ENCODE measurements at regions not wholly inside any gene's neighbourhood (a gene's known extent, or its start where the extent isn't known, plus 50 kb on each side); places are given as distances from the start of the nearest gene placed in this dataset.

GRCh38 chr16:27703545-27703944 lies 153.6 kb downstream of the KATNIP start:
- H3K27me3 ChIP-seq (ENCODE audit: control insufficient read depth in 1 of 2, insufficient read depth in 2 of 2, low read length in 2 of 2): no peaks in the 10 kb centered on the region
- H3K79me2 ChIP-seq (ENCODE audit: insufficient read depth, low read length): no peaks in the 10 kb centered on the region
- BruUV-seq (replicated peaks): no TSS peak
- no peak overlapping the region for H3K4me3 ChIP-seq (replicated peaks in 1 of 3; ENCODE audit: insufficient read depth in 1 of 3, low read depth in 2 of 3, low read length in 3 of 3)
- intact Hi-C loops (cut with micrococcal nuclease; ENCODE audit: unreplicated experiment) (no loop called here), in situ Hi-C loops (cut with HindIII; ENCODE audit: extremely low pct_ligation_motif_present, low pct_unique_long_range_greater_than_20kb) (no loop called here)
- no peak overlapping the region for H3K27ac ChIP-seq (ENCODE audit: extremely low read length, insufficient read depth, low read length)
- H2AFZ ChIP-seq (ENCODE audit: low read length): no peak overlapping the region
- TF ChIP-seq HIC2 (CRISPR knock-in tag; IDR thresholded peaks at IDR 0.05; ENCODE audit: low read depth) (no peak), NR2F1 (CRISPR knock-in tag; IDR thresholded peaks at IDR 0.05) (no peak), TFAP4 (IDR thresholded peaks at IDR 0.05; ENCODE audit: borderline replicate concordance, low read depth) (no peak), SMYD3 (CRISPR knock-in tag; IDR thresholded peaks at IDR 0.05) (no peak), ARID2 (CRISPR knock-in tag; IDR thresholded peaks at IDR 0.05; ENCODE audit: borderline replicate concordance) (no peak), NFIC (IDR thresholded peaks at IDR 0.05; ENCODE audit: low read length) (no peak), THAP7 (CRISPR knock-in tag; IDR thresholded peaks at IDR 0.05) (no peak), THAP11 (CRISPR knock-in tag; IDR thresholded peaks at IDR 0.05) (no peak), ZNF260 (CRISPR knock-in tag; IDR thresholded peaks at IDR 0.05; ENCODE audit: borderline replicate concordance, low read depth) (no peak), HNF1B (CRISPR knock-in tag; IDR thresholded peaks at IDR 0.05) (no peak), ATF5 (CRISPR knock-in tag; IDR thresholded peaks at IDR 0.05; ENCODE audit: low read depth) (no peak), SRSF1 (optimal IDR thresholded peaks at IDR 0.05; ENCODE audit: low read depth, low read length) (no peak), BRCA1 (CRISPR knock-in tag; IDR thresholded peaks at IDR 0.05) (no peak)
- no peak for DNase-seq (ENCODE audit: low spot score)
- no peak overlapping the region for H3K9ac ChIP-seq (ENCODE audit: insufficient read depth, low read depth, low read length)
- H3K4me1 ChIP-seq (ENCODE audit: insufficient read depth, low read length): no peaks in the 10 kb centered on the region
- ChIA-PET CTCF (ENCODE audit: low intra/inter-chr PET ratio, low total read pairs) (no interaction called here), POLR2A (no interaction called here)
- WGBS (ENCODE audit: low lambda C conversion rate): 96% methylated on average over 5 of the region's 5 CpGs
- H4K20me1 ChIP-seq (ENCODE audit: insufficient read depth, low read length): no peaks in the 10 kb centered on the region
- no peak for FAIRE-seq
- peaks cover 3 to 8% of the 10 kb centered on the region in 2 experiments; a peak in 3 of 5 replicates for H3K36me3 ChIP-seq (replicated peaks in 1 of 2; ENCODE audit: control insufficient read depth in 1 of 2, insufficient read depth in 2 of 2, low read length in 2 of 2)
- H3K9me3 ChIP-seq (ENCODE audit: low read length): no peaks in the 10 kb centered on the region
- no peak for ATAC-seq
- H3K4me2 ChIP-seq (ENCODE audit: low read depth, low read length): no peak overlapping the region

Measured in HepG2 (cell line).